ENCODE measurements at regions not wholly inside any gene's neighbourhood (a gene's known extent, or its start where the extent isn't known, plus 50 kb on each side); places are given as distances from the start of the nearest gene placed in this dataset.
A peak's percentile ranks its signal among the peaks of the same experiment; 100 is the strongest.

DNA sequence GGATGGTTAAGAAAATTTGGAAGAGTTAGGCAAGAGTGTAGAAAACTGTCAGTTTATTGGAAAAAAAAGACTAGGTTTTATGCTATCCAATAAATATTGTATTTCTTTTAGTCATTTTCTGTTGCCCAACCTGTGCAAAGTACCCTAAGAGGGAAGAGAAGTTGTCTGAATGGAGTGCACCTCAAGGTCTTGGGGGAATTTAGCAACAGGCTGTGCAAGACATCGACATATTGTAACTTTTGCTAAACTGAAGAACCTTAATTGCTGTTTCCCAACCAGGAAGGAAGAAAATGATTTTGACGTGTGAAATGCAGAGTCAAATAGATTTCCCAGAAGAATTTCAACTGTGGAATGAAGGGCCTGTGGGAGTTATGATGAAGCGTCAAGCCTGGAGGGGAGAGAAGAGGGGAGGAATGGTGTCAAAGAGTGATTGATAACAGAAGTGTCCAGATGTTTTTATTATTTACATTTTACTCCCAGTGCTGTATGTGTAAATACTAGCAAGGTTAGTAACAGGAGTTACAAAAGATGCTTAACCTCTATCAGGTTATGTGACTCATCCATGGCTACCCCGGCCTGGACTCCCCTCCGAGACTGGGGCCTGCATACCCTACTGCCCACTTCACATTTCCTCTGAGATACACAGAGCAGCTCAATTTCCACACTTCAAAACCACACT lies 246.8 kb downstream of the MYLK4 start:
- peak; percentile 75 for DNase-seq (ENCODE audit: low read depth)

DNA sequence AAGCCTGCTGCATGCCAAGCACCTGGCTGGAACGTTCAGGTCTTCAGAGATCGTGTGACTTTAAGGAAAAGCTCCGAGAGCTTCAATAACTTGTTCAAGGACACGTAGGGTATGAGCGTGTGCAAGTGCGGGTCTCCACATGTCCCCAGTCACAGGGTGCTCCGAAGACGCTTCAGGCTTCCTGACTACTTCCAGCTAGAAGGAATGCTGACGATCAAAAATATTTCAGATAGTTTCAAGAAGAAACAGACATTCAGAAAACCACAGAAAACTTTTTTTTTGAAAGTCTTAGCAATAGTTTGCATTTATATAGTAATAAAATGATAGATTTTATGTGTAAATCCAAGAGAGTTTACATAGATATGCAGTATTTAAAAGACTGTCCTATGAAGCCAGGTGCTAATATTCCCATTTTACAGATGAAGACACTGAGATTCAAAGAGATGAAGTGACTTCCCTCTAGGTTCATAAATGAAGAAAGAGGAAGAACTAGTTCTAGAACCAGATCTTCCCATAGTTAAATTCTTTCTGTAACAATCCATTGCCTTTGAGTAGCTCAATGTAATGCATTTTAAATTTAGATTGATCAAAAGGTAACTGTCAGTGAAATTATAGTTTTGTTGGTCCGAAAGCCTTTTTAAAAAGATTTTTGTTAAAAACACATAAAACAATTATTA lies 247.6 kb downstream of the MYLK4 start:
- DNase-seq (ENCODE audit: low read depth): no peak

DNA sequence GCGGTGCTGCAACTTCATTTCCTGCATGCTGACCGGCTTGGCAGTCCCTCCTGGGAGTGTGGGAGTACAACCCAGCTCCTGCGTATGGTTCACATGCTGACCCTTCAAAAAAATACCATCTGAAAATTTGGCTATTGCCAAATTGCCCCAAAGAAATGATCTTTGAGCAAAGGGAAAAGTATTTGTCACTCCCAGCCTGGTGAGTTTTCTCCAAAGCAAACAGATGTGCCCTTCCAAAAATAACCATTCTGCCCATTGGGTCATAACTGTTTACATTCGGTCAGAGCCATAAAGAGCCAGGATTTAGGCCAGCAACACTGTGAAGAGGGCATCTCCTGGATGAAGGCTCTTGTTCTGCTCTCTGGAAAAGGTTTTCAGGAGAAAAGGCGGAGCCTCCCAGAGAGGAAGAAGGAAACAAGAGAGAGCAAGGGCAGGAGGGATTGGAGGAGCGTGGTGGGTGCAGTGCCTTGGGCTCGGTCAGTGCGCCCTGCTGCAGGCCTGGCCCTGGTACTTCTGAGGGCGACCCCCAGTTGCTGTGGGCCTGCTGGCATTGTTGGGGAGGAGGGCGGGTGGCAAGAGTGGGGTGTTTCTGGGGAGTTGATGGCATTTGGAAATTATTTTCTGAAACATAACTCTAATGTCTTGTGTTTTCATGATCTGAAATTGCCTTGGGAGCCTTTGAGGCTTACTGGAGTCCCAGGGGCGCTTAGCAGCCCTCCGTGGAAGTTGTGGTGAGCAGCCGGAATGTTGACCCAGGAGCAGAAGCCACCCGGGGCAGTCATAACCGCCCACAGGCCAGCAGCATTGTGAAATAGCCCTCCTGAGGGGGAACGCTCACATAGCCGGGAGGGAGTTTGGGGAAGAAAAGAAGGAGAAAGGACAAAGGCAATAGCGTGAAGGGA lies 248.4 kb downstream of the MYLK4 start:
- DNase-seq (ENCODE audit: low read depth): no peak

DNA sequence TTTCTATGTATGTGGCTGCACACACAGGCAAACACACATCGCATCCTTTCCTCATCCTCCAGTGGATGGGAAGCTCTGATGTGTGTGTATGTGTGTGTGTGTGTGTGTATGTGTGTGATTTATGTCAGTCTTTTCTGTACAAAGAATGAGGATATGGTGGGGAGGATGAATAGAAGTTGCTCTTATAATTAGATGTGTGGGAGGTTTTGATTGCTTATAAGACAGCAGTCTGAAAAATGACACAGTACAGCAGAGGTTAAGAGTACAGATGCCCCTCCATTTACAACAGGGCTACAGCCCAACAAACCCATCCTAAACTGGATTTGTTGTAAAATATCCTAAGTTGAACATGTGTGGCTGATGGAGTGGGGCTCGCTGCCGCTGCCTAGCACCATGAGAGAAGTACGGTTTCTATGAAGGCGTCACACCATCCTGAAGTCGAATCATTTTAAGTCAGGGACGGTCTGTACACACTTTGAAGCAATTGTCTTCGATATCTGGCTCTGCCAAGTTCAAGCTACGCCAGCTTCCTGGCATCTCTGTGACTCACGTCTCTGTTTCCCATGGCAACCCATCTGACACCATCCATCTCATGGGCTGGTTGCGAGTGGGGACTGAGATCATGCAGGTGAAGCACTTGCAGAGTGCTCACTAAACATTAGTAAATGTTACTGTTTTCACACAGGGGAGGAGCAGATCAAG lies 252.6 kb downstream of the MYLK4 start:
- peak; percentile 75 for DNase-seq (ENCODE audit: low read depth)

DNA sequence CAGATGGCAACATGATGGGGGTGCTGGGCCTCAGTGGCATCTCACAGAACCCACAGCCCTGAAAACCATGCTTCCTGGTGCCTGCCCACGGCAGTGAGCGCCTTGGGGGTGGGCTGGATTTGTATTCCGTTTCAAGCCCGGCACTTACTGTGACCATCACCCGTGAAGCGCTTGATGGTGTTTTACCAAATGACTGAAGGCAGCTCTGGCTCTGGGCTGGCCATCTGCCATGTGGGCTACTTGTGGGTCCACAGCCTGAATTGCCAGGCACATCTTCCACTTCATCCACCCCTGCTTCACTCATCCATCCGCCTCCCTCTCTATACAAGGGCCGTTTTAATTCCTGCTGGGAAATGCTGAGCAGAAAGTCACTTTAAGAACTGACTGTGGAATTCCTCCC lies 250.9 kb upstream of the GMDS start:
- DNase-seq (ENCODE audit: low read depth): no peak

DNA sequence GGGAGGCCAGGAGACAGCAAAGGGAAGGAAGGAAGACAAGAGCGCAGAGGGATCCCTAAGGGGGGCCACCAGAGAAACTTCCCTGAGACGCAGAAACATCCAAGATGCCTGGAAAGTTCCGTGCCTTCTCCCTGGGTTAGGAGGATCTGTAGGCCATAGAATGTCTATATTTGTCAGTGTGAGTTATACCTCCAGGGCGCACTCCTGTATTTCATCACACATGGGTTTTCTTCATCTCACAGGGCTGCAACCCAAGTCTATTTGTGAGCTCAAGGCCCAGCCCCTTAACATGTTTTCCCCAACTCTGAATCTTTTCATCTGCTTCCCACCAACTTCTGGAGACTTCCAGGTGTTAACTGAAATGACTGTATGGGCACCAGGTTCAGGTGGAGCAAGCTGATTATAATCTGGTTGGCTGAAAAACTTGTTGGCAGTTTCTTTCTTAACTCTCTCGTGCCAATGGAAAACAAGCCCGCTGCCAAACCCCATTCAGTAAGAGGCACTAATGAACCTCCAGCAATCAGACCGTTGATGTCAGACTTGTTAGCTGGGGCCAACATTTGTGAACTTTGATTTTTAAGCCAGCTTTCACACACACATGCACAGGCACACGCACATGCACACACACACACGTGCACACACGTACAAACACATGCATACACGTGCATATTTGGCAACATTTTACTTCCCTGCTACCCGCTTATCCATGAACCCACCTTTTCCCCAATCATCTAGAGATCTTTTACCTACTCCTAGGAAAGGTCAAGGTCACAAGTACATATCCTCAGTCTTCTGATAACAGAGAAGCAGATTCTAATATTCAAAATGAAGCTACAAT lies 247.5 kb upstream of the GMDS start:
- DNase-seq (ENCODE audit: low read depth): no peak

DNA sequence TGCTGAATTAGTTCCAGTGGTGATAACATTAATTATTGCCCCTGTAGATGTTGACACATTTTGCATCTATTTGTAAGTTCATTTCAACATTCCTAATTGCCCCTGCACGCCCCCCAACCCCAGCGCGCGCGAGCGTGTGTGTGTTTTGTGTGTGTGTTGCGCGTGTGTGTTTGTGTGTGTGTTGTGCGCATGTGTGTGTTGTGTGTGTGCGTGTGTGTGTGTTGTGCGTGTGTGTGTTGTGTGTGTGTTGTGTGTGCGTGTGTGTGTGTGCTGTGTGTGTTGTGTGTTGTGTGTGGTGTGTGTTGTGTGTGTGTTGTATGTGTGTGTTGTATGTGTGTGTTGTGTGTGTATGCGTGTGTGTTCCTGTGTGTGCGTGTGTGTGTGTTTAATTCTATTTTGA lies 245.7 kb upstream of the GMDS start:
- no peak for DNase-seq (ENCODE audit: low read depth)

DNA sequence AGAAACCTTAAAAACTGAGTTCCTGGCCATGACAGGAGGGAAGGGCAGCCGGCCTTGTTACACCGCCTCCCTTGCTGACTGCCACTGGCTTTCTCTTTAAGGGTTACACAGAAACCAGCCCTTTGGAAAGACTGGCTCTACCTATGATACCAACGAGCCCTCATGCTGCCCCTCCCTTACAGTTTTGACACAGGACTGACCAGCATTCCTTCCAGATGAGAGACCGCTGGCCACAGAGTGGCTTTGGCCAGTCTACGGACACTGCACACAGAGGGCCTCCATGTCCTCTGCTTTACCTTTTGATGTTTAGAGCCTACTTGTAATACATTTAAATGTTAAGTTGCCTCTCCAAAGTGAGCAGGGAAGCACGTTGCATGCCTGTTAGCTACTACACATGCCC lies 243.2 kb upstream of the GMDS start:
- no peak for DNase-seq (ENCODE audit: low read depth)

DNA sequence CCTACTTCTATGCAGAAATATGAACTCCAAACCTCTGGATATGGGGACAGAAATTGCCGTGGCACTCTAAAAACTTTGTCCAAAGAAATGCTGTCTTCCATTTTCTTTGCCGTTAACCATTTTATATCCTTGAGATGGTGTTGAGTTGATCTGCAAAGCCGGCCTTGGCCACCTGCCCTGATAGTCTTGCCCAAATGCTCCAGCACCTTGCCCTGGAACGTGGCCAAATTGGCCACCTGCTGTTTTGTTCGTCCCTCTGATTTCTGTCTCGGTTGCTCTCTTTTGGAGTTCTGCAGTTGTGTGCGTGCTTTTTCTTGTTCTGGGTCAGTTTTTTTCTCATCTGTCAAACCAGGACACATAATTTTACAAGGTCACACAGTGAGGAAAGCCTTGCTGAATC lies 239.7 kb upstream of the GMDS start:
- no peak for DNase-seq (ENCODE audit: low read depth)

DNA sequence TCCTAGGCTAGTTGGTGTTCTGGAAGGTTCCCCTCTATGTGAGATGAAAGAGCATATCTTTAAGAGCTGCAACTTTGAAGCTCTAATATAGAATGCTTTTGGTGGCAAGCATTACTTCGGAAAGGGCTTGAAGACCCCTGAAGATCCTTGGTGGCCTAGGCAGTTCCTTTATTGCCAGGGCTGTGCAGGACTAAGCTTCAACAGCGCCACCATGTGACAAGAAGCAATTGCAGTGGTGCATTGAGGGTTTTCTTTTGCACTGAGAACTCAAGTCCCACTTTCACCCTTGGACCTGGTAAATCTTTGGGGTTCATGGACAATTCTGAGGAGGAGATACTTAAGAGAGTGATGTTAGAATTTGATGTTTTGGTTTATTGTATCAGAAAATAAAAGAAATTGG lies 237.4 kb upstream of the GMDS start:
- DNase-seq (ENCODE audit: low read depth): no peak

DNA sequence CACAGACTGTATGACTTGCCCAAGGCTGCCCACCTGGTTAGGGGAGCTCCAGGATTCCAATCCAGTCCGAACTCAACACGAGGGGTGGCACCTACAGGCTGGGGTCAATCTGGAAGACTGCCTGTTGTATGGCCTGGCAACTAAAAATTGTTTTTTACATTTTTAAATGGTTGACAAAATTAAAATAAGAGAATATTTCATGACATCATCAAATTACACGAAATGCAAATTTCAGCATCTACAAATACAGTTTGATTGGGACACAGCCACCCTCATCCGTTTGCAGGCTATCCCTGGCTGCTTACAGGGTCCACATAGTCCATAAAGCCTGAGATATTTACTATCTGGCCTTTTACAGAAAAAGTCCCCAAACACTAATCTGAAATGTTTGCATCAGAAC lies 235.9 kb upstream of the GMDS start:
- DNase-seq (ENCODE audit: low read depth): no peak

DNA sequence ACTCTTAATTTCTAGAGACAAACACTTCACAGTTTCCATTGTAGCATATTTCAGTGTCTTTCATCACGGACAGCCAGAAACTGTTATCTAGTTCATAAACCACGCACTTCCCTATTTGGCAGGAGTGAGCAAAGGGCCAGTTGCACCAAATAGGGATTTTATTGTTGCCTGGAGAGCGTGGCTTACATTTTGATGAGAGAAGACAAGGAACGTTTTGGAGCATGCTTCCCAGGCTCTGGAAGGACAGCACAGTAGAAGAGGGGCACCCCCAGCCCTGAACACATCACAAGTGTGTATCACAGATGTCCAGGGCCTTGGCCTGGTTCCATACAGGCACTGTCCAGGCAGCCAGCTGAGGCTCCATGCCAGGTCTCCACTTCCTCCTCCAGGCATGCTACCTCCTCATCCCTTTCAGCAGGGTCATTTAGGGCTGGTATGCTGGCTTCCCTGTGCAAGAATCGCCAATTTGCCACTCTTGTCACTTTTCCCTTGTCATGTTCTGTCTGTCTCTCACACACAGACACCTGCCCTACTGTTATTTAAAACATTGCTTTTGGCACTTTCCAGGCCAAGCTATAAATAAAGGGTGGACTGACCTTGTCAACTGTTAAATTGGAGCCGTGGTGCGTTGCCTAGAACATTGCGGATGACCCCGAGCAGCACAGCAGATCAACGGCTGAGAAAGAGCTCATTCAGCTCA lies 235.0 kb upstream of the GMDS start:
- DNase-seq (ENCODE audit: low read depth): no peak

DNA sequence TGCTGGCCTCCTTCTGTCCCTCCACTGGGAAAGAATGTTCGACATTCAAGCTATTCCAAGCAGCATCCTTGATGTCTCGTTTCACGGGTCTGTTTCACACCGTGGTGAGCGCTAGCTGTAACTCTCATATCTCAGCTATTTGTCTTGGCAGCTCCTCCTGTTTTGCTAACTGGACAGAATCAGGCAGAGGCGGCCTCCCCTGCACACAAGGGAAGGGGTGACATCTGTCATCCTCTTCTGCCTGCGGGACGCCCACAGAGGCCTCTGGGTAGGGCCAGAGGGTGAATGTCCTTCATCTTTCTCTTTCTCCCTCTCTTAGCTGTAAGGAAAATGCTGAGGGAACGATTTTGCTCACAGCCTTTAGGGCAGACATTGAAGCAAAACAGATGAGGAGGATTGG lies 232.8 kb upstream of the GMDS start:
- DNase-seq (ENCODE audit: low read depth): peak; percentile 33

DNA sequence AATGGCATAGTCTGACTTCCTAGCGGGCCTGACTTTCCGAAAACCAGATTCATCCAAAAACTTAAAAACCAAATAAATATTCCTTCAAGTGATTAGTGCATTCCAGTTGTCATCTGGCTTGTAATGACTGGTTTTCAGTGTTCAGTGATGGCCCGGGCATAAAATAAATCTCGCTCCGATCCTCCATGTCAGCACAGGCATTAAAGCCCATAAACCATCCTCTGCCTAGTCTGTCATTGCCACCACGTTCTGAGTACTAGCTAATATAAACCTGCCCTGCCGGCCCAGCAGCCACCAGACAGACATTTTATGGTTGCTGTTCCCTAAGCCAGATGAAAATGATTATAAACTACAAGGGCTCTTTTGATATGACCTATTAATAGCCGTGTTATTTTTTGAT lies 232.3 kb upstream of the GMDS start:
- no peak for DNase-seq (ENCODE audit: low read depth)

DNA sequence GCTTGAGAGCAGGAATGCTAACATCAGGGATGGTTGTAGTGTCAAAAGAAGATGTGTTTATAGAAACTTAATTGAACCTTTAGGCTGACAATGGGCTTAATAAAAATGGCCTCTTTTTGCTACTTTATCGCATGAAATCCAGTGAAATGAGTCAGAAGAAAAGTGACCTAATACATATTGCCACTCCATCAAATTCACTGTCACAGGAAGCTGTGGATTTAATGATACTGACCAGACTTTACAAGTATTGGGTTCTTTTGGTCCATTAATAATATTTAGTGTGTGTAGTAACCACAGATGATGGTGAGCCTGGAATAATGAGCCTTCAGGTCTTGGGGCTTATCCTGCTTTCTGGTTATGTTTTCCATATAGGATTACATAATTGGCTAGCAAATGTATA lies 231.8 kb upstream of the GMDS start:
- DNase-seq (ENCODE audit: low read depth): no peak

DNA sequence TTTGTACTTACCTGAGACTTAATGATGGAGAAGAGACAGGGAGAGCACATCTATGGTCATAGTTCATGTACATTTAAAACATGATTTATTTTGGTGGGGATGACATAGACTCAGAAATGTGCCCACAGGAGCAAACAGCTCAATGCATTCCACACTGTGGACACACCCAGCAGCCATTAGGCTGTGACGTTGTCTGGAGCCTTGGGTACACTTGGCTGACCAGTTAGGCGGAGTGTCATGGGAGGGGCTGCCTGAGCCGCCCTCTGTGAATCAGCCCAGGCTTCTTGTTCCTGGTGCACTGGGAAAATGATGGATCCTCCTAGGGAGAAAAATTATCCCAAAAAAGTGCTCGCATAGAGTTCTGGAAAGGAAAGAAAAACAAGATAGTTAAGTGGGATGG lies 231.0 kb upstream of the GMDS start:
- DNase-seq (ENCODE audit: low read depth): peak; percentile 51

DNA sequence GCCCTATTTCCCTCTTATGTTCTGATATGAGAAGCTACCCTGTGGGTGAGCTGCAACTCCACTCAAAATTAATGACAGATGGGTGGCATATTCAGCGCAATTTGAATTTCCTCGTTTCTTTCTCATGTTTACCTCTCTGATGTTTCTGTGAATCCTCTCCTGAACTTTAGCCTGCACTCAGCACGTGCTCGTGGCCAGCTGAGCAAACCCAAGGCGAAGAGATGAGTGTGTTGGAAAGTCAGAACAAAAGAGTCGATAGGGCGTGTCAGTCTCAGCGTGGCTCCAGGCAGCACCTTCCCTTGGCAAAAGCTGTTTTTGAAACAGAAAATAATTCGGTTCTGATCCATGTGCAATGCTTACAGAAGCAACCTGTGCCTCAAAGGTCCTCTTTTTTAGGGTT lies 226.1 kb upstream of the GMDS start:
- DNase-seq (ENCODE audit: low read depth): no peak

DNA sequence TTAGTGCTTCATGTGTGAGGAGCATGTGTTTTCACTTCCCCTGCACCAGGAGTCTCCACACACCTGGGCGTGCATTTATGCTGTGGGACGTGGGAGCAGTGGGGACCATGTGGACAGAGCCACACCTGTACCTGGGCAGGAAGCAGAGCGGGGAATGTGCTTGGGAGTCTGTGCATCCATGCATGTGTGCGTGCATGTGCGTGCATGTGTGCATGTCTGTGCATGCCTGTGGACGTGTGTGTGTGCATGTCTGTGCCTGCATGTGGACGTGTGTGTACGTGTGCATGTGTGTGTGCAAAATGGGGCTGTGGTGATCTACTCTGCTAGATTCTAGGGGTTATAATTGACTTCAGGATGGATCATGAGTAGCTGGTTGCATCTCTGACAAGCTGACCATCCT lies 224.0 kb upstream of the GMDS start:
- no peak for DNase-seq (ENCODE audit: low read depth)

DNA sequence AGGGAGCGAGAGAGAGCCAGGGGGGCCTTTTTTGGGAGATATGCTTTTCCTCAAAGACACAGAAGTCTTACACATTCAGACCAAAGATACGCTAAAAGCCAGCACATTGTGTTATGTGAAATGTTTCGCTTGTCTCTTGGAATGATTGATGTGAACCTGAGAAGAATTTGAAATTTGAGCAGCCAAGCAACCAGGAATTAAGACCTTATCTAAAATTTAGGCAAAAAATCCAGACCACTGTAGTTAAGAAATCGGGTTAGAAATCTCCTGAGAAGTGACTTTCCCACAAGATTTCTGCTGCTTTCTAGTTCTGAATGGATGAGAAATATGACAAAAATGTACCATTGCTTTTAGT lies 223.2 kb upstream of the GMDS start:
- no peak for DNase-seq (ENCODE audit: low read depth)

DNA sequence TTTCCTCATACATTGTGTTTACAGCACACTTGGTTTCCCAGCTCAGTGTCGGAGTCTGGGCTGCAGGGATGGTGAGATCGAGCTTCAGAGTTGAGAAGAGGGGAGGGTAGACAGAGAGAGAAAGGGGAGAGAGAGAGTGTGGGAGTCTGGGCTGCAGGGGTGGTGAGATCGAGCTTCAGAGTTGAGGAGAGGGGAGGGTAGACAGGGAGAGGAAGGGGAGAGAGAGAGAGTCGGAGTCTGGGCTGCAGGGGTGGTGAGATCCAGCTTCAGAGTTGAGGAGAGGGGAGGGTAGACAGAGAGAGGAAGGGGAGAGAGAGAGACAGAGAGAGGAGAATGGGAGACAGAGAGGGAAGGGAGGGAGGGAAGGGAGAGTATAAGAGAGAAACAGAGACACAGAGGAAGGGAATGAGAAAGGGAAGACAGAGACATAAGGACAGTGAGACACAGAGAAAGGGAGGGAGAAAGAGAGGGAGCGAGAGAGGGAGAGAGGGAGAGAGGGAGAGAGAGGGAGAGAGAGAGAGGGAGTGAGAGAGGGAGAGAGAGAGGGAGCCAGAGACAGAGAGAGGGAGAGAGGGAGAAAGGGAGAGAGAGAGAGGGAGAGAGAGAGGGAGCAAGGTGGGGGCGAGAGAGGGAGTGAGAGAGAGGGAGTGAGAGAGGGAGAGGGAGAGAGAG lies 222.7 kb upstream of the GMDS start:
- DNase-seq (ENCODE audit: low read depth): no peak

All from Daoy (cell line).